GM19463 (cell line): ENCODE measurements at regions not wholly inside any gene's neighbourhood (a gene's known extent, or its start where the extent isn't known, plus 50 kb on each side); places are given as distances from the start of the nearest gene placed in this dataset.

ENCODE experiments used
- ATAC-seq: cut with Tn5 transposase; IDR thresholded peaks from one replicate; pipeline ENCODE4 v1.9.1; 2021; ENCODE audit warnings: mild to moderate bottlenecking, moderate library complexity; ENCODE audit not compliant: unreplicated experiment

- ATAC-seq = no peak
These were observed 123.8 kb downstream of the ADRA2A start for GRCh38 chr10:111200505-111201186.

DNA sequence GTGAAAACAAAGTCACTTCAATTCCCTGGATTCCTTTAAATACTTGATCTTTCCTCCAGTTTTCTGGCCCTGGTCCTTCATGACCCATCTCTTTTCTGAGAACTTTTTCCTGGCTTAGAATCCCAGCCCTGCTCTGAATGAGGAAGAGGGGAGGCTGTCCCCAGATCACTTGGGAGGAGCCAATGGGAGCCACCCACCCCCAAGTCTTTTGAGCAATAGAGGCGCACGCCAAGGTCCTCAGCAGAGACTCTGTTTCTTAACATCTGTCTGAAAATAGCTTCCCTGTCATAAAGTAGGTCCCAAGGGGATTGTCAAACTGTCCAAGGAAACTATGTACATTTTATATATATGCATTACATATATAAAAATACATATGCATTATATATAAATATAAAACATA, 126.8 kb downstream of the ADRA2A start:
- no peak for ATAC-seq

- ATAC-seq = no peak
These were observed 128.0 kb downstream of the ADRA2A start for GRCh38 chr10:111204838-111205237.

- ATAC-seq = no peak
These were observed 129.7 kb downstream of the ADRA2A start for GRCh38 chr10:111206521-111206920.

DNA sequence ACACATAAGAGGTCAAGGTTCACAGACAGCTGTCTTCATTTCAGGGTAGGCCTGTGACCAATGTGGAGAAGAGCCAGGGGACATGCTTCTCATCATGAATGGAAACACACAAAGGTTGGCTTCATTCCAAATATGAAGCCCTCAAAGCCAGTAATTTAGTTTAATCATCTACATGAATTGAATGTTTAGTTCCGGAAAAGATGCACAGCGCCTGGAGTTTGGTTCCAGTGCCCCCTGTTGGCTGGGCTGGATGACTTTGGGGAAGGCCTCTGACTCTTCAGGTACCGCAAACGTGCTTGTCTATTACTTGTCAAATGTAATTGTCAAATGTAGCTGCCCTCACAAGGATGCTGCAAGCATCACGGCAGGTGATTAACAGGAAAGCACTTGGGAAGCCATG, 130.7 kb downstream of the ADRA2A start:
- ATAC-seq = no peak

- ATAC-seq = no peak
These were observed 132.1 kb downstream of the ADRA2A start for GRCh38 chr10:111208951-111209350.

GRCh38 chr10:111209692-111210091, 132.9 kb downstream of the ADRA2A start:
- no peak for ATAC-seq

- no peak for ATAC-seq
These were observed 134.4 kb downstream of the ADRA2A start for GRCh38 chr10:111211241-111211640.

DNA sequence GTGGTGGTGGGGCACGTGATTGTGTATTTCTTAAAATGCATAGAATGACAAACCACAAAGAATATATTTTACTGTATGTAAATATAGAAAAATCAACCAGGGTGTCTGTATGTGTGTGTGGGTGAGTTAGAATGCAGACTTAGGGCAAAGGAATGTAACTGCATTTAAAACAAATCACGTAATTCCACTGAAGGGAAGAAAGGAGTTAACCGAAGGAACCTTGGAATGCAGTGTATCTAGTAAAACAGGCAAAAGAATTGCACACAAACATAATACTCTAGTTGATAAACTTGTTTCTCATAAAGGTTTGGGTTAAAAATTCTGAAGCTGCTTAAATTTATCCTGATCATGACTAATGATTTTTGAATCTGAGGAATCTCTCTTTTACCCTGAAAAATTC, 134.9 kb downstream of the ADRA2A start:
- no peak for ATAC-seq

DNA sequence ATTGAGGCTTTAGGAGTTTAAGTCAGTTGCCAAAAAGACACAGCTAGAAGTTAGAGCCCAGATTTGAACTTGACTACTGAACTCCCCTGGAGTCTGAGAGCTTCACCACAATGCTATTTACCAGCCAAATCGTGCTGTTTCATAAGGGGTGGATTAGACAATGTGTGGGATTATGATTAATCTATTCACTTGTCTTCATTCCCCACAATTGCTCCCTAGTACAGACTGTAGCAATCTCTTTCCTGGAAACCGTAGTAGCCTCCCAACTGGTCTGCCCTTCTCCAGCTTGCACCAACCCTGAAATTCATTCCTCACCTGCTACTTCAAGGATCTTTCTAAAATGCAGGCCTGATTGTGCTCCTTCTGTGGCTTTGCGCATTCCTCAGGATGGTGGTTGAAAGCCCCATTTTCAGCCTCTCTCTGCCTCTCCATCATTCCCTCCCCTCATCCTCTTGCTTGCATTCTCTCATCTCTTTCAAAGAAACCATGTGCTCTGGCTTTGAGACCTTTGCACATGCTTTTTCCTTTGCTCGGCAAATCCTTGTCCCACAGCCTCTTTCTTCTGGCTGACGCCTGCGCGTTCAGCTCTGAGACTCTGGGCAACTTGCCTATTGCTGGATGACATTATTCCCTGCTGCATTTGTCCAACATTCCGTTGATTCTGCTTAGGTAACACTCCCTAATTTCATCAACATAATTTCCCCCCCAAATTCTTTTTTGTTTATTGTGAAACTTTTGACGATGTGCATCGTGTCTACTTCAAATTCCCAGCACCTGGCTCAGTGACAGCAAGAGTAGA, 145.1 kb downstream of the ADRA2A start:
- no peak for ATAC-seq

DNA sequence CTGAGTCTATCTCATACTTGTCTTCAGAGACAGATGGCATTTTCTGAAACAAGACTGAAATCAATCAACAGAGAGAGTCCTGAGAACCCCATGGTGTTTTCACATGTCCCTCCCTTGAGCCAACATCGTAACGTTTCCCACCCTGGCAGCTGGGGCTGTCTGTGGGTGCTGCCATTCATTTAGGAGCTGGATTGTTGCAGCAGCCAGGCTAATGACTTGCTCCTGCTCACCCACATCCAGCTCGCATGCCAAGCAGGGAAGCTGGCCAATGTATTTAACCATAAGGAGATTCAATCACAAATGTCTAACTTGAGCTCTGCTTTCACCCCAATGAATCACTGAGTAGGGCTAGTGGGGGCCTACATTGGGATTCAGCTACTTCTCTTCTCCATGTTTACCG, 146.1 kb downstream of the ADRA2A start:
- no peak for ATAC-seq

GRCh38 chr10:111231779-111232178, 154.9 kb downstream of the ADRA2A start:
- no peak for ATAC-seq

DNA sequence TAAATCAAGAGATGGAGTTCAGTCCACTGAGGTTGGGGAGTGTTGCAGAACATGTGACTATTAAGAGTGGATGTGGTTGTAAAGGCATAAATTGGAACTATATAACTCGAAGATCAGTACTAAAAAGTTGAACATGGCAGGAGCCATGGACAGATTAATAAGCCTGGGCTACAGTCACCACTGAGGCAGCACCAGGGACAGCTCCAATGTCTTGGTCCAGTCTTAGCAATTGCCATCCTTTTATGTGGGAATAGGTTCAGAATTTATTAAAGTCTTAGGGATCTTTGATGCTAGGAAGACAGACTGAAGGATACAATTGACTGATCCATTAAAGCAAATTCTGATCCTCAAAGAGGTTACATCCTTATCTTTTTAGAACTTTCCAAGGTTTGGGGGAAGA, 156.6 kb downstream of the ADRA2A start:
- no peak for ATAC-seq

DNA sequence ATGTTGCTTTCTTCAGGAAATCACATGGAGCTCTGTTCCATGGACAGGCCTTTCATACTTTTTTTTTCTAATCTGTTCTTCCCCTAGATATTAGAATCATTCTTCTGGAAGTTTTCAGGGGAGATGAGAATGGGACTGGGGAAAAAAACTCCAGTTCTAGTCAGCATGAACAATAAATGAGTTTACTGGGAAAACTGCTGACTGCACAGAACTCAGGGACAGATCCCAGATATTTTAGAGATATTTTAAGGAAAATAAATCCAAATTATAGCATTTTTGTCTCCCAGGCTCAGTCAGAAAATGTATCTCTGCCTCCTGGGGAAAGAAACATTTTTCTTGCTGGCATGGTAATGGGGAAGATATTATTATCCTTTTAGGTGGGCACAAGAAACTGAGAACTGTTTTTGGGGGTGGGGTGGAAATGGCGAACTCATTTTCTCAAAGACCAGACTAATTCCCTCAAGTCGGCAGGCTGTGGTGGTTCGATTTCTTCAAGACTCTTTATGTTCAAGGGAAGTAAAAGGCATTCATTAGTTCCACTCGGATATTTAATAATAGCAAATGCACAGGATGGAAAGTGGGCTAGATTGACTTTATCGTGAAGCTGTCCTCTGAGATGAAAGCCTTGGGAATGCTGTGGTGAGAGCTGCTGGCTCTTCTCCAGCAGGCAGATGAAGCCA, 157.5 kb downstream of the ADRA2A start:
- ATAC-seq = no peak

DNA sequence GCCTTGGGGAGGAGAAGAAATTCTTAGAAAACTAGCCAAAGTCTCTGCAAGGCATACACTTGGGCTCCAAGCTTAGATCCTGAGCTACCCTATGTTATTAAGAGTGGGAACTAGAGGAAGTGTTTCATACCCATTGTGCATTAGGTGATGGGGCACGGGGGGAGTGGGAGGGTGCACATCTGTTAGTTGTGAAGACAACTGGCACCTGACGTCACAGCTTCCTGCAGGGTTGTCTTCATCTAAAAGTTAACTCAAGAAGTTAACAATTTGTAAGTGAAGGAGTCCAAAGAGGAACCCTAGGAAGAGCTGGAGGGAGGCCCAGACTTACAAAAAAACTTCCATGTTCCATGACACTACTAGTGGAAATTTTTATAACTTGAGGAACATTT, 158.1 kb downstream of the ADRA2A start:
- ATAC-seq = no peak

- no peak for ATAC-seq
These were observed 163.5 kb downstream of the ADRA2A start for GRCh38 chr10:111240348-111240747.

DNA sequence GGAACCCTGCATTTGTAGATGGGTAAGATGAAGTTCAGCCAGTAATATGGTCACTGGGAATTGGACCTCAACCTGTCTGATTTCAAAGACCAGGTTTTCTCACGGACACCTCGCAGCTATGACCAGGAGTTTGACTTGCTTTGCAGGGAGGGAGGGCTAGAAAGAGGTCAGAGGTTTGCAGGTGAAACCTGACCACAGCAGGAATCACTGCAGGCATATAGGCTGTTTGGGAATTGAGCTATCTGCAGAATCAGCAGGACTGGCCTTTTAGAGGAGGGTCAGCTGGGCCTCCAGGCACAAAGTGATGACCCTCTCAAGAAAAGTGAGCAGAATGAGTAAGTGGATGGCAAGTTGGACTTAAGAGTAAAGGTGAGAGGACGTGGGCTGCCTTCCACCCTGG, 166.3 kb downstream of the ADRA2A start:
- ATAC-seq = no peak

DNA sequence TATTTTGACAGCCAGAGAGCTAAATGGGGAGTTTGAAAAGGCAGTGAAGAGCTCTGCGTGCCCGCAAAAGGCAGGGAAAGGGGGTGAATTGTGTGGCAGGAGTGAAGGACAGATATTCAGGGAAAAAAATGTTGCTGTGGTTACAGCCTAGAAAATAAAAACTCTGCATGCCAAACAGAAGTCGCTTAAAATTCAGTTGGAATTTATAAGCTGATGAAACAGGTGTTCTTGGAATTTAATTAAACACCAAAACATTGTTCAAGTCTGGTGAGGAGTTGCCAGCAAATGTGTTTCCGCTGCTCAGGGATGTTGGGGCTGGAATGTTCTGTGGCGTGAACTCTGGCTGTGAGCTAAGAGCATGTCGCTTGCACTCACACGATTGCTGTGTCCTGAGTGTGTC, 169.3 kb downstream of the ADRA2A start:
- no peak for ATAC-seq

- no peak for ATAC-seq
These were observed 170.1 kb downstream of the ADRA2A start for GRCh38 chr10:111246814-111247452.

DNA sequence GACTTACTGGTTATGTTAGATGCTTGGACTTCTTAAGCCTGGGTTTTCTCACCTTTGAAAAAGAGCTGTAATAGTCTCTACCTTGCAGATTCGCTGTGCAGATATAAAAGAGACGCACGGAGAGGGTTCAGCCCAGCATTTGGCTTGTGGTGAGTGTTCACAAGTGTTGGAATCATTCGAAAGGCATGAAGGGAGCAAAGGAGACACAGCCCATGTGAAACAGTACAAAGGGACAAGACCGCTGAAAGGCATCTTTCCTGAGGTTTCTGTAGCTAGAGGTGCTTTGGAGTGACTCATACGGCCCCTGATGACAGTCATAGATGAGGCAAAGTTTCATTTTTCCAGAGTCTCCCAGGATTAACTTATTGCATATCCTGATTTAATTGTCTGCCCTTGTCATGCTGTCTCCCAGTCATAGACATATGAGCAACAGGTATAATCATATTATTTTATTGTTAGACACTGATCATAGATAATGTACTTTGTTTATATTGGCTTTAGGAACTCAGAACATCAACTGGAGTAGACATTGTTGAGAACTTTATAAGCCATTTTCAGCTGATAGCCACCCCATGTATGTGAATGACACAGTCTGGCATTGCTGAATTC, 171.1 kb downstream of the ADRA2A start:
- ATAC-seq = no peak

DNA sequence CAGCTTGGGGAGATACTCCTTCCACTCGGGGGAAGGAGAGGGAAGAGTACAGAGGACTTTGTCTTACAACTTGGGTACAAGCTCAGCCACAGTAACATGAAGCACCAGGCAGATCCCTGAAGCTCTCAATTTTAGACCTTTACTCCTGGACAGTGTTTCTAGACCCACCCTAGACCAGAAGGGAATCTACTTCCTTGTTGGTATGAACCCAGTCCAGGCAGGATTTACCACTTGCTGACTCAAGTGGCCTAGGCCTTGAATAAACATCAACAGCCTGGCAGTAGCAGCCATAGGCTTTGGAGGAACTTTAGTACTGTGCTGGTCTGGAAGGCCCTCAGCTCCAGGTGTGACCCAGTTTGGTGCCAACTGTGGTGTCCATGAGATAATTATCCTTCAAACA, 173.1 kb downstream of the ADRA2A start:
- no peak for ATAC-seq
